Small intestine (tissue), 7 donors: ENCODE measurements at regions not wholly inside any gene's neighbourhood (a gene's known extent, or its start where the extent isn't known, plus 50 kb on each side); places are given as distances from the start of the nearest gene placed in this dataset.
A peak's percentile ranks its signal among the peaks of the same experiment; 100 is the strongest.

Experiments
- DNase-seq, 2 donors: peaks; one replicate each; pipeline versions ENCODE4 v3.0.0 to v3.0.0-alpha.2; 2013
- FAIRE-seq: peaks from 2 replicates; lab custom pipeline; 2012; peaks lifted over from hg19 to GRCh38; lab: Jason Lieb, UNC
- H3K27ac ChIP-seq, 3 donors: one replicate each; pipeline ENCODE4 v1.5.1; 2013; ENCODE audit warnings: low read length in 2 of 3, mild to moderate bottlenecking in 2 of 3, control low read depth in 1 of 3, inconsistent platforms in 1 of 3, low read depth in 1 of 3, moderate library complexity in 1 of 3
- H3K27me3 ChIP-seq, 3 donors: one replicate each; pipeline ENCODE4 v1.6.1; 2013; ENCODE audit warnings: low read length in 3 of 3, inconsistent platforms in 1 of 3; ENCODE audit not compliant: control insufficient read depth in 3 of 3, insufficient read depth in 3 of 3
- H3K36me3 ChIP-seq, 3 donors: one replicate each; pipeline ENCODE4 v1.6.1; 2013; ENCODE audit warnings: low read length in 3 of 3, inconsistent platforms in 1 of 3, low read depth in 1 of 3, mild to moderate bottlenecking in 1 of 3, moderate library complexity in 1 of 3; ENCODE audit not compliant: control insufficient read depth in 3 of 3, insufficient read depth in 2 of 3
- H3K4me1 ChIP-seq, 3 donors: one replicate each; pipeline ENCODE4 v1.6.1; 2013; ENCODE audit warnings: low read length in 2 of 3, inconsistent platforms in 1 of 3, low read depth in 1 of 3, mild to moderate bottlenecking in 1 of 3, moderate library complexity in 1 of 3; ENCODE audit not compliant: control insufficient read depth in 3 of 3, insufficient read depth in 2 of 3
- H3K4me3 ChIP-seq, 3 donors: one replicate each; pipeline ENCODE4 v1.5.1; 2013; ENCODE audit warnings: low read length in 3 of 3, control low read depth in 1 of 3, inconsistent platforms in 1 of 3, low read depth in 1 of 3, mild to moderate bottlenecking in 1 of 3, moderate library complexity in 1 of 3
- H3K9me3 ChIP-seq, 2 donors: one replicate each; pipeline ENCODE4 v1.6.1; 2013; ENCODE audit warnings: low read depth in 1 of 2, low read length in 1 of 2; ENCODE audit not compliant: control insufficient read depth in 2 of 2, insufficient read depth in 1 of 2
- WGBS, 3 donors: extraction: QIAGEN DNeasy Blood & Tissue Kit; methylation state at CpG; one replicate each; pipeline ENCODE4 v1.1.7; 2013; 5-methylcytosine and 5-hydroxymethylcytosine counted together
- donor health status: healthy with polysubstance abuse.
- donor health status: control.
- donor health status: control.
- donor health status: Bipolar disorder and iron deficiency.
- donor health status: healthy.

DNA sequence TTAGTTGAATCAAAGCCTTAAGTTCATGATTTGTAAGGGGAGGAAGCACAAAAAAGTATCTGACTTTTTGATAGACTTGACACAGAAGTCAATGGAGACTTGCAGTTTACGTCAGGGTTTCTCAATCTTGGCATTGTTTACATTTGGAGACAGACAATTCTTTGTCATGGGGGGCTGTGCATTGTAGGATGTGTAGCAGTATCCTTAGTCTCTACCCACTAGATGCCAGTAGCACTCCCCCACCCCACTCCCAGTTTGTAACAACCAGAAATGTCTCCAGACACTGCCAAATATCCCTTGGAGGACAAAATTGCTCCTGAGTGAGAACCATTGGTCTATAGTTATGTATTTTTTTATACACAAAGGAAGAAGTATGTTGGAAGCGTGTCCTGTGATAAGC lies 434.1 kb downstream of the RFPL4B start:
- Histone ChIP-seq H3K27ac (no peak overlapping the region), H3K9me3 (no peaks in the 10 kb centered on the region), H3K36me3 (no peaks in the 10 kb centered on the region), H3K4me1 (no peaks in the 10 kb centered on the region), H3K27me3 (no peaks in the 10 kb centered on the region), H3K4me3 (no peak overlapping the region)
- FAIRE-seq: no peak
- DNase-seq: no peak
- 63 to 73% (median 65%) methylated on average over 2 of the region's 2 CpGs for WGBS, 3 donors

DNA sequence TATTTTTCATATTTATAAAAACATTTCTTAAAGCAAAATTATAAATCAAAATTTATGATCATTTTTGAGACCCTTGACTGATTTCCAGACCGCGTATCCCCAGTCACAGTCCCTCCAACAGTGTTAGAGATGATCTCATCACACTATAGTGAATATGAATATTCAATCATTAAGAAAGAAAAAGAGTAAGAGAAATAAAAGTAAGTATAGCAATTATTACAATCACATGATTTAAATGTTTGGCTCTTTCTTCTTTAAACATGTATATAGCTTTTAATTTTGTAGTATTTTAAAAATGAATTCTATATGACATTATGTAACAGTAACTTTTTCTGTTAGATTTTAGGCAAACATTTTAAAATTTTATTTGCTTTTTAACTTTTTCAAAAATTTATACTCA lies 438.3 kb downstream of the RFPL4B start:
- Histone ChIP-seq H3K27me3 (no peaks in the 10 kb centered on the region), H3K9me3 (no peaks in the 10 kb centered on the region), H3K4me1 (no peaks in the 10 kb centered on the region), H3K36me3 (no peaks in the 10 kb centered on the region), H3K27ac (no peak overlapping the region), H3K4me3 (no peak overlapping the region)
- 96 to 100% (median 96%) methylated on average over 2 of the region's 2 CpGs for WGBS, 3 donors
- DNase-seq (no peak), FAIRE-seq (peak; percentile 33)

DNA sequence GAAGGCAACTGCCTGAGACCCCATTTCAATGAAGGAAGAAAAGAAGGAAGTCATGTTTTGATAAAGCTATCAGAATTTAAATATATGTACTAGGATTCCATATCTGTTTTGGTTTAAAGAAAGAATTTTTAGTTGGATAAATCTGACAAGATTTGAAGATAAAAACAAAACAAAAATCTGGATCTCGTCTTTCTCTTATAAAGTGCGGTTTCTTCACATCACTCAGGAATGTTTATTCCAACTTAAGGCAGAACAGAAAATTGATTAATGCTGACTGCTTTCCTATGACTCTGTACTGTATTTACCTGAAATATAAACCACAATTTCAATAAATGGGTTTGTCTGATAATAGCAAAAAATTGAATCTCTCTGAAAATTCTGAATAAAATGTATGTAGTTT lies 439.7 kb downstream of the RFPL4B start:
- FAIRE-seq (no peak), DNase-seq (no peak)
- Histone ChIP-seq H3K27ac (no peak overlapping the region), H3K27me3 (no peaks in the 10 kb centered on the region), H3K4me3 (no peak overlapping the region), H3K9me3 (no peaks in the 10 kb centered on the region), H3K4me1 (no peaks in the 10 kb centered on the region), H3K36me3 (no peaks in the 10 kb centered on the region)
- 90 to 96% (median 93%) methylated on average over 2 of the region's 2 CpGs for WGBS, 3 donors

DNA sequence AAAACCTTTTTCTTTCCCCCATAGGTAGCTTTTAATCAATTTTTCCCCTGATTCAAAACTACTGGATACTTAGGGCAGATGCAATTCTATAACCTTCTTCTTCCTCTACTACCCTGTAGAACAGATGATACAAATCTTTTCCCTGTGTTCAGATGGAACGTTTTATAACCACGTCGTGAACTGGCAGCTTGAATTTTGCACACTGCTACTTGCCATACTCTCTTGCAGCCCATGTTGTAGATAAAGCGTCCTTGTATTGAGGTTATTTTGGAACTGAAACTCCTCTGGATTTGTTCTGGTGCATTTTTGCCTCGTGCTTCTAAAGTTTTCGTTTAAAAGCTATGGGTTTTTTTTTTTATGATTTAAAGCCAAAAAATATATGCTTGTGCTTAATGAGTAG lies 440.2 kb downstream of the RFPL4B start:
- Histone ChIP-seq H3K4me3 (no peak overlapping the region), H3K27me3 (no peaks in the 10 kb centered on the region), H3K27ac (no peak overlapping the region), H3K9me3 (no peaks in the 10 kb centered on the region), H3K36me3 (no peaks in the 10 kb centered on the region), H3K4me1 (no peaks in the 10 kb centered on the region)
- FAIRE-seq: no peak
- DNase-seq: no peak
- 74 to 81% (median 78%) methylated on average over 6 of the region's 6 CpGs for WGBS, 3 donors

GRCh38 chr6:112795316-112795715 lies 448.2 kb downstream of the RFPL4B start:
- Histone ChIP-seq H3K4me3 (no peak overlapping the region), H3K9me3 (peaks cover 0 to 8% of the 10 kb centered on the region in 2 donors), H3K27me3 (no peaks in the 10 kb centered on the region), H3K4me1 (no peaks in the 10 kb centered on the region), H3K36me3 (no peaks in the 10 kb centered on the region), H3K27ac (no peak overlapping the region)
- WGBS, 3 donors: 50 to 67% (median 60%) methylated on average over 1 of the region's 1 CpG
- FAIRE-seq (no peak), DNase-seq (no peak)

DNA sequence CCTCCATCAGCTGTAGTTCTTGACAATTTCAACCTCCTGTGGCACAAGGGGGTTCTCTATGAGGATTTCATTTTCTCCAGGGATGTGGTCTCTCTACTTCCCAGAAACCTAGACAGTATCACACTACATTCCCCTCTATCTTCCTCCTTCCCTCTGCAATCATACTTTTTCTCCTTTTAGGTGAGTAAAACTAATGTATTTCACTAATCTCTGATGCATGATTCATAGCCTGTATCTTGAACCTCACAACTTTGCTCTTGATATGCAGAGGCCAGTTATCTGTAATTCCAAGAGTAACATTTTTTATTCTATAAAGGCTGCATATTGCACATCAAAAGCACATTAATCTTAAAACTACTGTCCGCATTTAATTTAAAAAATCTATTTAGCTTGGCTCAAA lies 449.6 kb downstream of the RFPL4B start:
- peaks cover 0 to 8% of the 10 kb centered on the region in 2 donors for H3K9me3 ChIP-seq
- DNase-seq (no peak), FAIRE-seq (no peak)
- H3K36me3 ChIP-seq: no peaks in the 10 kb centered on the region
- no peaks in the 10 kb centered on the region for H3K27me3 ChIP-seq
- H3K4me1 ChIP-seq: no peaks in the 10 kb centered on the region
- 92 to 94% (median 94%) methylated on average over 1 of the region's 1 CpG for WGBS, 3 donors
- H3K4me3 ChIP-seq: no peak overlapping the region
- no peak overlapping the region for H3K27ac ChIP-seq

- Histone ChIP-seq H3K4me3 (no peak overlapping the region), H3K36me3 (no peaks in the 10 kb centered on the region), H3K27ac (no peak overlapping the region), H3K9me3 (peaks cover 0 to 4% of the 10 kb centered on the region in 2 donors), H3K27me3 (no peaks in the 10 kb centered on the region), H3K4me1 (no peaks in the 10 kb centered on the region)
- FAIRE-seq (no peak), DNase-seq (no peak)
- WGBS, 3 donors: 41 to 58% (median 43%) methylated on average over 1 of the region's 1 CpG
Measured at GRCh38 chr6:112799889-112800288, 452.8 kb downstream of the RFPL4B start.

DNA sequence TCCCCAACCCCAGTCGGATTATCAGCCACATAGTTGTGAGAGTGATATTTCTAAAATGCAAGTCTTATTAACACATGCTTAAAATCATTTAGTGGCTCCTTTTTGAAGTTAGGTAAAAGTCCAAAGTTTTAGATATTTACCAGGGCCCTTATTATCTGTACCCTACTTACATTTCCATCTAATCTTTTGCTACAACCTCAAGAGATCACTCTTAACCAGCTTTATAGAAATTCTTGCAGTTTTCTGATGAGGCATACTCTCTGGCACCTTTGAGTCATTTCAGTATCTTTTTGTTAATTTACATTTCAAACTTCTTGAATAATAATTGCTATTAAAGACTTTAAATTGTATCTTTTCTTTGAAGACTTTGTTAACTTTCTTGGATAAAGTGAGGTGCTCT lies 453.3 kb downstream of the RFPL4B start:
- FAIRE-seq: no peak
- no peaks in the 10 kb centered on the region for H3K36me3 ChIP-seq

GRCh38 chr6:112800916-112801315 lies 453.8 kb downstream of the RFPL4B start:
- H3K36me3 ChIP-seq: no peaks in the 10 kb centered on the region
- H3K27ac ChIP-seq: no peak overlapping the region
- DNase-seq: no peak
- H3K4me1 ChIP-seq: no peaks in the 10 kb centered on the region
- no peaks in the 10 kb centered on the region for H3K27me3 ChIP-seq
- H3K9me3 ChIP-seq: no peaks in the 10 kb centered on the region
- 74 to 88% (median 81%) methylated on average over 1 of the region's 1 CpG for WGBS, 3 donors
- no peak overlapping the region for H3K4me3 ChIP-seq
- no peak for FAIRE-seq

More for the DNA sequence above, 453.3 kb downstream of the RFPL4B start:
- Histone ChIP-seq H3K9me3 (no peaks in the 10 kb centered on the region), H3K27ac (no peak overlapping the region), H3K4me3 (no peak overlapping the region), H3K4me1 (no peaks in the 10 kb centered on the region), H3K27me3 (no peaks in the 10 kb centered on the region)
- no peak for DNase-seq
- 70 to 89% (median 83%) methylated on average over 1 of the region's 1 CpG for WGBS, 3 donors
